Urinary bladder (tissue), 3 donors: ENCODE measurements at regions not wholly inside any gene's neighbourhood (a gene's known extent, or its start where the extent isn't known, plus 50 kb on each side); places are given as distances from the start of the nearest gene placed in this dataset.
"Not testable (repeated sequence)": the region's sequence is repeated elsewhere in the genome, so short reads cannot be mapped to it uniquely, and the experiment has no call there.

Experiments
- DNase-seq: peaks from one replicate; pipeline ENCODE4 v3.0.0-alpha.2; 2015; ENCODE audit errors: extremely low spot score
- H3K27ac ChIP-seq: one replicate; pipeline ENCODE4 v1.5.1; 2013; ENCODE audit warnings: low read depth, mild to moderate bottlenecking, moderate library complexity
- H3K36me3 ChIP-seq: one replicate; pipeline ENCODE4 v1.6.1; 2013; ENCODE audit warnings: mild to moderate bottlenecking, moderate library complexity; ENCODE audit not compliant: insufficient read depth
- H3K4me1 ChIP-seq: one replicate; pipeline ENCODE4 v1.6.1; 2013; ENCODE audit warnings: mild to moderate bottlenecking, moderate library complexity; ENCODE audit not compliant: insufficient read depth
- H3K4me3 ChIP-seq: one replicate; pipeline ENCODE4 v1.5.1; 2013; ENCODE audit warnings: low read depth, low read length
- WGBS: extraction: QIAGEN DNeasy Blood & Tissue Kit; methylation state at CpG from one replicate; pipeline ENCODE4 v1.1.7; 2013; 5-methylcytosine and 5-hydroxymethylcytosine counted together
- donor health status: healthy with polysubstance abuse.
- donor health status: healthy.

DNA sequence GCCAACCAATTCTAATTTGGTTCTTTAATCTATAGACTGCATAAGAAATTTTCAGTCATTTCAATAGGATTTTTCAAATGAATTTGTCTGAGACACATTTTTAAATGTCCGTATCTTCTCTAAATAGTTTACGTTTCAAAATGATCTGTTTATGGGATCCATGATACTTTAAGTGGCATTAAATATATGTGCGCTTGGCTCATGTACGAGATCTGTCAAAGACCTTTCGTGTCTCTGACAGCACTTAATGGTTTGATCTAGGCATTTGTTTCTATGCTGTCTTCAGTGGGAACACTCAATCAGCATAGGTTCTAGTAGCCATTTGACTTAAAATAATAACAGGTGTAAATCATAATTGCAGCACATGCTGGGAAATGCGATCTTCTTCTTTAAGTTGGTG, 731.0 kb downstream of the CENPC start:
- H3K4me1 ChIP-seq, result no peaks in the 10 kb centered on the region
- WGBS, result 58% methylated on average over 6 of the region's 6 CpGs
- DNase-seq, result no peak
- H3K4me3 ChIP-seq, result no peak overlapping the region
- no peaks in the 10 kb centered on the region for H3K36me3 ChIP-seq
- no peak overlapping the region for H3K27ac ChIP-seq

- H3K4me3 ChIP-seq, result no peak overlapping the region
- no peak for DNase-seq
- no peaks in the 10 kb centered on the region for H3K4me1 ChIP-seq
- H3K27ac ChIP-seq, result no peak overlapping the region
- H3K36me3 ChIP-seq, result no peaks in the 10 kb centered on the region
- 44% methylated on average over 1 of the region's 1 CpG for WGBS
Observed at GRCh38 chr4:66805582-66805981, 739.7 kb downstream of the CENPC start.

DNA sequence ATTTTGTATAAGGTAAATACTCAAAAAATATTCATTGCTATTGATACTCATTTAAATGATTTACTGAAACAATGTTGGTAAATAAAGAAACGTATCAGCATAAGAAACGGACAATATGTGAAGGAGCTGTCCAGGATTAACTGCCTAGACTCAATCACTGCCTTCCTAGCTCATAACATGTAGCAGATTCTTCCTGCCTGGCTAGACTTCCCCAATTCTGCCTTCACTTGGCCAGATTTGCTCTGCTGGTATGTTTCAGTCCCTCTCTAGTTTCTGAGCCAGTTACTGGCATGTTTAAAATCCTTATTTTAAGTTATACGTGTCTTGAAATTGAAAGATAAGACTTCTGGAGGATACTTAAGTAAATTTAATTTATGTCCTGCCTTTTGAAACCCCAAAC, 740.3 kb downstream of the CENPC start:
- no peaks in the 10 kb centered on the region for H3K36me3 ChIP-seq
- no peak overlapping the region for H3K27ac ChIP-seq
- H3K4me3 ChIP-seq, result no peak overlapping the region
- no peaks in the 10 kb centered on the region for H3K4me1 ChIP-seq
- no peak for DNase-seq
- 35% methylated on average over 3 of the region's 3 CpGs for WGBS

DNA sequence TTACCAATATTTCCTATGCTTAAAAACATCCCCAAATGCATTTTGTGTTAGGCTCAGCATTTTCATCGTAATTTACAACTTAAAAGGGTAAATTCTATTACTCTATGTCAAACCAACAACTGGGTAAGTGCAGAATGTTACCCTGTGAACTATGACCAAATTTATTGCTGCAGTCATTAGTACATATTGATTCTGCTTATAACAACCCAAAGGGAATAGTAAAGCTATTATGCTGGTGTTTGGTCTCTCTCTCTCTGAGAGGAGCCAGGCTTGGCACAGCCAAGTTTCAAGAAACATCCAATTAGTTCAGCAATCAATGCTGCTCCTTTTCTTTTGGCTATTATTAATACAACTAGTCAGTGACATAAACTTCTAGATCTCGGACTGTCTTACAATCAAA, 747.7 kb downstream of the CENPC start:
- H3K27ac ChIP-seq, result no peak overlapping the region
- DNase-seq, result no peak
- H3K36me3 ChIP-seq, result no peaks in the 10 kb centered on the region
- no peaks in the 10 kb centered on the region for H3K4me1 ChIP-seq
- whole genome bisulfite sequencing, result 76% methylated on average over 2 of the region's 2 CpGs
- no peak overlapping the region for H3K4me3 ChIP-seq

GRCh38 chr4:66795724-66796123, 749.6 kb downstream of the CENPC start:
- H3K4me3 ChIP-seq, result no peak overlapping the region
- WGBS, result 92% methylated on average over 3 of the region's 3 CpGs
- no peak for DNase-seq
- no peak overlapping the region for H3K27ac ChIP-seq
- no peaks in the 10 kb centered on the region for H3K4me1 ChIP-seq
- H3K36me3 ChIP-seq, result no peaks in the 10 kb centered on the region

- H3K36me3 ChIP-seq, result no peaks in the 10 kb centered on the region
- no peak overlapping the region for H3K4me3 ChIP-seq
- WGBS, result 44% methylated on average over 3 of the region's 3 CpGs
- DNase-seq, result no peak
- no peak overlapping the region for H3K27ac ChIP-seq
- no peaks in the 10 kb centered on the region for H3K4me1 ChIP-seq
Observed at GRCh38 chr4:66794390-66795034, 750.8 kb downstream of the CENPC start.

DNA sequence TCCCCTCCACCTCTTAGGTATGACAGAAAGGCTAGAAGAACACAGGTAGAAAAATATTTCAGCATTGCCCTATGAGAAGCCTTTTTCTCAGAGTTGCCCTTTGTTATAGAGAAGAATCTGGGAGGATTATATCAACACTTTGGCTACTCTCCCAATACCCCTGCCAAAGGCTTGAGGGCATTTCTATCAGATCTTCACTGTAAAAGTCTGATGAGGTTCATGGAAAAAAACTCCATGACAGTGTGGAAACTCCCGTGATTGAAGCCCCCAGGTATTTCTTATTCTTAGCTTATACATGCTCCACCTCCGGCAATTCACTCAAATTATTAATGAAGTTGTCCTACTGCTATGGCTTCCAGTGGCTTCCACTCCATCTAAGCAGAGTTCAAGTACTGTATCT, 753.6 kb downstream of the CENPC start:
- no peaks in the 10 kb centered on the region for H3K36me3 ChIP-seq
- H3K27ac ChIP-seq, result no peak overlapping the region
- DNase-seq, result no peak
- no peak overlapping the region for H3K4me3 ChIP-seq
- H3K4me1 ChIP-seq, result no peaks in the 10 kb centered on the region
- 79% methylated on average over 2 of the region's 2 CpGs for WGBS

- 91% methylated on average over 2 of the region's 2 CpGs for WGBS
- H3K36me3 ChIP-seq, result no peaks in the 10 kb centered on the region
- H3K4me3 ChIP-seq, result no peak overlapping the region
- DNase-seq, result no peak
- no peak overlapping the region for H3K27ac ChIP-seq
- H3K4me1 ChIP-seq, result no peaks in the 10 kb centered on the region
Observed at GRCh38 chr4:66785479-66785878, 759.8 kb downstream of the CENPC start.

GRCh38 chr4:66782751-66783150, 762.6 kb downstream of the CENPC start:
- H3K27ac ChIP-seq, H3K4me1 ChIP-seq, H3K4me3 ChIP-seq, DNase-seq, H3K36me3 ChIP-seq: not testable (repeated sequence)
- 95% methylated on average over 18 of the region's 18 CpGs for WGBS

GRCh38 chr4:66777097-66777496, 768.2 kb downstream of the CENPC start:
- Histone ChIP-seq H3K4me3 (no peak overlapping the region), H3K27ac (no peak overlapping the region), H3K4me1 (no peaks in the 10 kb centered on the region), H3K36me3 (no peaks in the 10 kb centered on the region)
- 42% methylated on average over 2 of the region's 2 CpGs for WGBS
- no peak for DNase-seq

DNA sequence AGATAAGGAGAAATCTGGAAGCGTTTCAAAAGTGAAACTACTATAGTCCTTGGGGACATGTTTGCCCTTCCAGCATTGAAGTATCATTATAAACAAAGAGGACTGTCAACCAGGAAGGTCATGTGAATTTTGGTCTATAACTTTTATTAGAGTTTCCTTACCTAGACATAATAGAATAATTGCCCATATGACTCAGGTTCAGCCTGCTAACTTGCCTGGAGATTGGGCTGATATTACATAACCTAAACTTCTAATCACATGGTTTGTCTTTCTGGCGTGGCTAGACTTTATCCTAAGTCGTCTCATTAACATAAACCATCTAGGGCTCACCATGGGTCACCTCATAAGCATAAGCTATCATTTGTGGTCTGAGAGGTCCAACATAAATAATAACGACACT, 775.9 kb downstream of the CENPC start:
- H3K4me3 ChIP-seq, result no peak overlapping the region
- H3K4me1 ChIP-seq, result no peaks in the 10 kb centered on the region
- no peak for DNase-seq
- H3K36me3 ChIP-seq, result no peaks in the 10 kb centered on the region
- WGBS, result 28% methylated on average over 4 of the region's 4 CpGs
- no peak overlapping the region for H3K27ac ChIP-seq

DNA sequence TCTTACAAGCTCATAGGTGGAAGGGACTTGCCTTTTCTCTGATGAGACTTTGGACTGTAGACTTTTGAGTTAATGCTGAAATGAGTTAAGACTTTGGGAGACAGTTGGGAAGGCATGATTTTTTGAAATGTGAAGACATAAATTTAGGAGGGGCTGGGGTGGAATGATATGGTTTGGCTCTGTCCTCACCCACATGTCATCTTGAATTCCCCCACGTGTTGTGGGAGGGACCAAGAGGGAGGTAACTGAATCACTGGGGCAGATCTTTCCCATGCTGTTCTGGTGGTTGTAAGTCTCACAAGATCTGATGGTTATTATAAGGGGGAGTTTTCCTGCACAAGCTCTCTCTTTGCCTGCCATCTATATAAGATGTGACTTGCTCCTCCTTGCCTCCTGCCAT, 777.9 kb downstream of the CENPC start:
- H3K4me1 ChIP-seq, result no peaks in the 10 kb centered on the region
- no peaks in the 10 kb centered on the region for H3K36me3 ChIP-seq
- WGBS, result 80% methylated on average over 1 of the region's 1 CpG
- no peak for DNase-seq
- H3K4me3 ChIP-seq, result no peak overlapping the region
- no peak overlapping the region for H3K27ac ChIP-seq

- no peak for DNase-seq
- WGBS, result 86% methylated on average over 1 of the region's 1 CpG
- Histone ChIP-seq H3K27ac (no peak overlapping the region), H3K36me3 (no peaks in the 10 kb centered on the region), H3K4me1 (no peaks in the 10 kb centered on the region), H3K4me3 (no peak overlapping the region)
Observed at GRCh38 chr4:66766557-66766956, 778.7 kb downstream of the CENPC start.

DNA sequence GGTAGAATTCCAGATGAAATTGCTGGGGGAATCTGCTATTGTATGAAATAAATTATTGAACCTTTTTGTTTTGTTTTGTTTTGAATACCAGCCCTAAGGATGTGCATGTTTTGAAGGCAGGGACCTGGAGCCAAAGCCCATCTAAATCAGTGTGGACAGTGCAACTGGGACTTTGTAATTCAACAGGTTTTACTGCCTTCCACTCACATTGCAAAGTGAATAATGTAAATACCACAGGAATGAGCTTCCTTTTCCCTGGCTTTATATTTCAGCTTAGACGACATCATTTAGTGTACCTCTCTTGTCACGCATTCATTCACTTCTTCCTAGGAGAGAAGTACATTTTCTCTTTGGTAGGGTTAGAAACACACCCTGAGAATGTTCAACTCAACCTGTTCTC, 795.0 kb downstream of the CENPC start:
- H3K4me1 ChIP-seq, result no peaks in the 10 kb centered on the region
- DNase-seq, result no peak
- no peaks in the 10 kb centered on the region for H3K36me3 ChIP-seq
- 47% methylated on average over 2 of the region's 2 CpGs for WGBS
- no peak overlapping the region for H3K4me3 ChIP-seq
- H3K27ac ChIP-seq, result no peak overlapping the region

GRCh38 chr4:66746918-66747317, 798.4 kb downstream of the CENPC start:
- 80% methylated on average over 4 of the region's 4 CpGs for WGBS
- H3K4me3 ChIP-seq, DNase-seq, H3K4me1 ChIP-seq, H3K36me3 ChIP-seq, H3K27ac ChIP-seq: not testable (repeated sequence)
